ENCODE measurements at regions not wholly inside any gene's neighbourhood (a gene's known extent, or its start where the extent isn't known, plus 50 kb on each side); places are given as distances from the start of the nearest gene placed in this dataset.

DNA sequence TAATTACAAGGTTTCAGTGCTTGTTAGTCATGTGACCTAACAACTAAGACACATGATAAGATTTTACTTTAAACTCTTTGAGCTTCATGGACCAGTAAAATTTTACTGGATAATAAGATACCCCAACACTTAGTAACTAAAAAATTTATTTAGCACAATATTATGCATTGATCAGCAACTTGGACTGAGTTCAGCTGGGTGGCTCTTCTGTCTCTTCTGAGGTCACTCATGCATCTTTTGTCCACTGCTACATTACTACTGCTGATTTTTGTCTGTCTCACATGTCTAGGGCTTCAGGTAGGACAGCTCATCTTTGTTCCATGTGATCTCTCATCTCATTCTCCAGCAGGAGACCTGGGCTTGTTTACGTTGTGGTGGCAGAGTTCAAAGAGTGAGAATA is 370.2 kb upstream of the TMTC1 start:
- intact Hi-C loops (cut with micrococcal nuclease): no loop called here

DNA sequence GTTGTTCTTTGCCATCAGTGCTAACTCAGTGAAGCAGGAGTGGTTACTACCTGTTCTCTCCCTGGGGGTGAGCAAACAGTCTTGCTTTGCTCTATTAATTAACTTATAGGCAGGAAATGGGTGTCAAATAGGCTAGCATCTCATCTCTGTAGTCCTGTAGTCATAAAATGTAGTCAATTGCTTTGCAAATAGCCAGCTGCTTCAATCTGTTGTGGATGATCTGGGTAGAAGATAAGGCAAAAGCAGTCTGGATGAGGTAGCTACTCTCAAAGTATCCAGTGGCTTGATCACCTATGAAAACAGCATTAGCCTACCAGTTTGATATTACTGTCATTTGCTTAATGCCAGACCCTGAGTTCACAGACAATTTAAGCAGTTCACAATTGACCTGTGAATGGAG is 369.0 kb upstream of the TMTC1 start:
- intact Hi-C loops (cut with micrococcal nuclease): no loop called here

DNA sequence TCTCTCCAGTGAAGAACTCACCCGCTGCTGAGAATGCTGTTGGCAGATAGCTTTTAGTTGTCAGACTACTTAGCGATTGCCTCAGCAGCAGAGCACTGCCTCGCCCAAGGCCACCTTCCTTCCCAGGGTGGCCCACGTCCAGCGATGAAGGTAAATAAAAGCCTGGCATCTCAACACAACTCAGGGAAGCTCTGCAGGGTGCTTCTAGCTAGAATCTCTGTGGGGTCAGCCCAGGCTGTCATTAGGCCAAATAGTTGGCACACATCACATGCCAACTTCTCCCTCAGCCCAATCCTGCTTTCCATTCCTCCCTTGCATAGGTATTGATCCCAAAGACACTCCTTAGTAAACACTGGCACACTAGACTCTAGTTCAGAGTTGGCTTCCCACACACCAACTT is 368.1 kb upstream of the TMTC1 start:
- intact Hi-C loops (cut with micrococcal nuclease): no loop called here

DNA sequence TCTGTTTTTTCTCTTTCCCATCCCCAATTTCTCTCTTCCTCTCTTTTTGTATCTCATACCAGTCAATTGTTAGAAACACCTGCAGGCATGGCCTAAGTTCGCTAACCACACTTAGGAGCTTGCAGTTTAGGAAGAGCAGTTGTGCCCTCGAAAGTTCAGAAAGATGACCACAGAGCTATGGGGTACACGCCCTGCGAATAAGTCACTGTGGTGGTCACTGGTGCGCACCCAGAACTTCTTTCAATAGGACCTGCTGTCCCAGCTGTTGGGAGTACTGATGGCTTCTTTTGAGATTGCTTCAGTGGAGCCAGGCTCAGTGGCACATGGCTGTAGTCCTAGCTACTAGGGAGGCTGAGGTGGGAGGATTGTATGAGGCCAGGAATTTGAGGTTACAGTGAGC is 362.8 kb upstream of the TMTC1 start:
- intact Hi-C loops (cut with micrococcal nuclease): no loop called here

GRCh38 chr12:30145684-30146032 is 361.9 kb upstream of the TMTC1 start:
- intact Hi-C loops (cut with micrococcal nuclease): no loop called here

DNA sequence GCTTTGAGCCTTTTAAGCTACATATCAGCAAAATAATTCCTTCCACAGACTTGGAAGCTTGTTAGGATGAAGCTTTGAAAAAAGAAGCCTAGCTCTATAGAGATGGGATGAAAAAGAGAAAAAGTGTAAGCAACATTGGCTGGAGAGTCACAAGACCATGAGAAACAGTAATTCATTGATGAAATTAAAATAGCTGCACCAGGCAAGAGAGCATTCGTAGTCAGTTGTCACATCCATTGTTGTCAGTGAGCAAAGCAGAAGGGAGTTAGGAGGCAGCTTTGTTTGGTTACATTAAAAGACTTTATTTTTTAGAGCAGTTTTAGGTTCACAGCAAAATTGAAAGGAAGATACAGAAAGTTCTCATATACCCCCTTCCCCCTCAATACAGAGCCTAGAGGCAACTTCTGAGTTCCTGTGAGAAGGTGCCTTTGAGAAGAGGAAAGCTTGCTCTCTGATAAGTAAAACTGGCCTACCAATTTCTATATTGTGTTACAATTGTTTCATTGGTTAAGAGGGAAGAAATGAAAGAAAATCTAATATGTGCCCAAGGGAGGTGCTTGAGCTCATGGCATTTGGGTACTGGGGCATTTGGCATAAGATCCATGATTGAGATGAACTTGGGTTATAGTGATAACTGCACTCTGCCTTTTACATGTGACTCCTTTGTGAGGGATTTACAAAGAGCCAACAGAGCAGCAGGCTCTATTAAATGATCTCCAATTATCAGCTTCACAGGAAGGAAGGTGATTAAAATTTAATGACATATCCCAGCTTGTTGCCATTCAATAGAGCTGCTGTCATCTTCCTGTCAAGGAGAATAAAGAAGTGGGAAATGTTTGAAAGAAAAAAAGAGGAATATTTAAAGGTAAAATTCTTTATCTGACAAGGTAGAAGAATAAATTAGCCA is 361.3 kb upstream of the TMTC1 start:
- intact Hi-C loops (cut with micrococcal nuclease): no loop called here

GRCh38 chr12:30142301-30142700 is 358.6 kb upstream of the TMTC1 start:
- intact Hi-C loops (cut with micrococcal nuclease): no loop called here

DNA sequence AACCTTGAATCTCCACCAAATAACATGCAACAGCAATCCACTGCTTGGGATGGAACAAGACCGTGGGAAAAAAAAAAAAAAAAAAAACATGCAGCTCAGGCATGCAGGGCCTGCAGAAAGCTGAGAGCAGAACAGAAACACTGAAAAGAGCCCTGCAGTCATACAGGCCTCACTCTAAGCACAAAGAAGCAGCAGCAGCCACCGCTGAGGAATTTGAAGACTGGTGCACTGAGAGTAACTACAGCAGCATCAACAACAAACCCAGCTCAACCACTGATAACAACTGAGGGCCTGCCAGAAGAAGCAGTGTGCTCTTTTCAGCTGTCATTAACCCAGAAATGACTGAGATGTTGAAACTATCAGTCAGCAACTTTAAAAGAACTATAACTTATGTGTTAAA is 354.7 kb upstream of the TMTC1 start:
- intact Hi-C loops (cut with micrococcal nuclease): no loop called here

DNA sequence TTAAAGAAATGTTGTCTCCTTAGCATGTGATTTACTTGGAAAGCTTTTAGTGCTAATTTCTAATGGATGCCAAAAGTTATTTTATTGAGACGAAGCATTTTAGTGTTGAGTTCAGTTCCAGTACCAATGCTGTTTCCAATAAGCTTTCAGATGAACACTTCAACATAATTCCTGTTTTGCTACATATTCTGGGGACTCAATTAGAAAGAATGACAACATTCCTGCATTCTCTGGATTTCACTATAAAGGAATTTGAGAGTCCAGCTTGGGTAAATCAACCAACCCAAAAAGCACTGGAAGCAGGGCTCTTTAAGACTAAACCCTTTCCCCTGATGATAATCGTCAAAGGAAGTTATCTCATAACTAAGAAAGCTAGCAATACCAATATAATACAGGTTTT is 353.0 kb upstream of the TMTC1 start:
- intact Hi-C loops (cut with micrococcal nuclease): no loop called here

- intact Hi-C loops (cut with micrococcal nuclease): no loop called here
These were observed 352.0 kb upstream of the TMTC1 start for GRCh38 chr12:30135776-30136175.

- intact Hi-C loops (cut with micrococcal nuclease): no loop called here
These were observed 350.5 kb upstream of the TMTC1 start for GRCh38 chr12:30134229-30134628.

DNA sequence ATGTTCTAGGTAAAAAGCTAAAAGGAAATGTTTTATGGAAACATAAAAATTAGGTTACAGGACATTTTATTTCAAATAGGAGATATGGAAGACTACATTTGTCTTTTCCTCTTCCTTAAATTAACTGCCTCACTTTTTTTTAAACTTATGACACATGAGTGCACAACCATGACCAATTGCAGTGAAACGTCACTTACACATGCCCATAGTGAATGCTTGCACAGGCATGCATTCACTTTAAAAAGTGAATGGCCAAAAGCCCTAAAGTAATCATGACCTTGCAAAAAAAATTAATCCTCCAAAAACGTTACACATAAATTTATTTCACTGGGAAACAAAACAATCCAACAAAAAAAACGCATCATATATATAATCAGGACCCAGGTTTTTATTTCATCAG is 343.2 kb upstream of the TMTC1 start:
- intact Hi-C loops (cut with micrococcal nuclease): no loop called here

GRCh38 chr12:30120522-30120921 is 336.8 kb upstream of the TMTC1 start:
- intact Hi-C loops (cut with micrococcal nuclease): no loop called here

DNA sequence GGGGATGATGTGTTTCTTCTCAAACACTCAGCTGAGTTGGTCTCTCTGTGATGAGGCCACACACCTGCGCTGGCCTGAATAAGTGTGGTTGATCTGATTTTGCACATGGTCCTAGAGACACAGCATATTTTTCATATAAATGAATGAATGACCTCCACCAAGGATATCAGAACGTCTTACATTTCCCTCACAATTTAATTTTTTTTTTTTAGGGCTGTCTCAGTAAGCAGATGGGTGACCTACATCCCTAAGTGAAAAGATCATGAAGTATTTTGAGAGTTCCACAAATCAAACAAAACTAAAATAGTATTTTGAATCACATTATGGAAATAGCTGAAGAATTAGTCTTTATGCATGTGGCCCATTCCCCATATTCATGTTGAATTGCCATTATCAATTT is 333.7 kb upstream of the TMTC1 start:
- intact Hi-C loops (cut with micrococcal nuclease): no loop called here

GRCh38 chr12:30111719-30112118 is 328.0 kb upstream of the TMTC1 start:
- intact Hi-C loops (cut with micrococcal nuclease): no loop called here

DNA sequence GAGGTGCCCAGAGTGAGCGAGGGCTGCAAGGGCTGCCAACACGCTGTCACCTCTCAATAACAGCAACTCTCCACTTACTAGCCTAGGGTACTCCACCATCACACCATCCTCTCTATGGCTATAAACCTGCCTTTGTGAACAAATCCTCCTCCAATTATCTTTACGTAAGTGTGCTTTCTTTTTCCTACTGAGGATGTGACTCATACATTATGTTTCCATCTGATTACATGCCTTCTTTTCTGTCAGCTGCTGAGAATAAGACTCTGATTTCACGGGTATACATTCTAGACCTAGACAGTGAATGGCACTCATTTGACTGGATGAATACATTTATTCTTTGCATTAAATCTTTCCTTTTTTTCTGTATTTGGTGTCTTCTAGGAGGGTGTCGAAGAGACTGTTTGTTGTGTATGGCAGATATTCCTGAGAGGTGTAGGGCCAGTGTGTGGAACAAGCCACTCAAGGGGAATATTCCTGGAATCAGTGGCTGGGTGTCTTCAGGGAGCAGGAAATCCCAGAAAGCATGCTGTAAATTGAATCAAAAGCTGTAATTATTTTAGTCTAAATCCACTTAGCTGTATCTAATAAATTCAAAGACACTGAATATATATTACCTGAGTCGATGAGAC is 327.3 kb upstream of the TMTC1 start:
- intact Hi-C loops (cut with micrococcal nuclease): no loop called here

DNA sequence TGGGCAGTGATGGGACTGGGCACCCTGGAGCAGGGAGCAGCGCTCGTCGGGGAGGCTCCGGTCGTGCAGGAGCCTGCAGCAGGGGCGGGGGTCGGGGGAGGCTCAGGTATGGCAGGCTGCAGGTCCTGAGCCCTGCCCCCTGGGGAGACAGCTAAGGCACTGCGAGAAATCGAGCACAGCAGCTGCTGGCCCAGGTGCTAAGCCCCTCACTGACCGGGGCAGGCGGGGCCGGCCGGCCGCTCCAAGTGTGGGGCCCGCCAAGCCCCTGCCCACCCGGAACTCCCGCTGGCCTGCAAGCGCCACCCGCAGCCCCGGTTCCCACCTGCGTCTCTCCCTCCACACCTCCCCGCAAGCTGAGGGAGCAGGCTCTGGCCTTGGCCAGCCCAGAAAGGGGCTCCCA is 326.8 kb upstream of the TMTC1 start:
- intact Hi-C loops (cut with micrococcal nuclease): no loop called here

DNA sequence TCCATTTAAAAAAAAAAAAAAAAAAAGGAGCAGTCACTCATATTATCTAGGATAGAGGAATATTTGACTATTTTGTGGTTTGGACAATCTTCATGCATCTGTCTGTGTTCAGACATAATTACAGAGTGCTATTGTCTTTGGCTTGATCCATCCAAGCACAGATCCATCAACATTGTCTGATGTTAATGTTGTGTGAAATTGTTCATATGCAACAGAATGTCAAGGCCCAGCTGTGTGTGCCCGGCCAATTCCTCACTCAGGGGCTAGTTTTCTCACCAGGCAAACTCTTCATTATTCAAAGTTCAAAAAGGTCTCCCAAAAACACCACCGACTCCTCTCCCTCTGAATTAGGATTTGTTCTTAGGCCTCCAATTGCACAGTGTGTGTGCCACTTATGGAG is 324.9 kb upstream of the TMTC1 start:
- intact Hi-C loops (cut with micrococcal nuclease): no loop called here

DNA sequence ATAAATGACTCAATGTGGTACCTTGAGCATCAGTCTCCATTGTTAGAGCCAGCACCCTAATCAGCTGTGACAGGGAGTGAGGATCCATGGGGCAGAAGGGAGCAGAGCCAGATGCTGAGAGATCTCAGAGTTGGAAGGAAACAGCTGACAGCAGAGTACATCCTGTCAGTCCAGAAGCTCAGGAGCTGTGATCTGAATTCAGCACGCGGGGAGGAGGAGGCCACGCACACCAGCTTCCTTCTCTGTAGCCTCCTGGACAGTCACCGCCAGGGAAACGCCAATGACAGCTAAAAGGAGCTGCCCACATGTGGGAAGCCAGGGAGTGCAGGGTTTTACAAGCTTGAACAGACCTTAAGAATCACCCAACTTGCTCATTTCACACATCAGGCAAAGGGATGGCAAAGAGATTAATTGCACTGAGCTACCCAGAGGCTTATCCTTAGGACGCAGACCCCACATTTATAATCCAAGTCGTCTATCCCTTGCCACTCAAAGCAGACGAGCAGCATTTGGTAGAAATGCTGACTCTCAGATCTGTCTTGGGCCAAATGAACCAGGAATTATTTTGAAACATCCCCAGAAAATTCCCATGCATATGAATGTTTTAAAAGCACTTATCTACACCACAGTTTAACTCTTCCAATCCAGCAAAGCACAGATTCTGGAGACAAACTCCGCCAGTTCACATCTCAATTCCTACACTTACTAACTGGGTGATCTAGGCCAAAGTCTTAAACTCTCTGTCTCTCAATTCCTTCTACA is 322.6 kb upstream of the TMTC1 start:
- intact Hi-C loops (cut with micrococcal nuclease): no loop called here

- intact Hi-C loops (cut with micrococcal nuclease): no loop called here
These were observed 321.8 kb upstream of the TMTC1 start for GRCh38 chr12:30105505-30105904.

DNA sequence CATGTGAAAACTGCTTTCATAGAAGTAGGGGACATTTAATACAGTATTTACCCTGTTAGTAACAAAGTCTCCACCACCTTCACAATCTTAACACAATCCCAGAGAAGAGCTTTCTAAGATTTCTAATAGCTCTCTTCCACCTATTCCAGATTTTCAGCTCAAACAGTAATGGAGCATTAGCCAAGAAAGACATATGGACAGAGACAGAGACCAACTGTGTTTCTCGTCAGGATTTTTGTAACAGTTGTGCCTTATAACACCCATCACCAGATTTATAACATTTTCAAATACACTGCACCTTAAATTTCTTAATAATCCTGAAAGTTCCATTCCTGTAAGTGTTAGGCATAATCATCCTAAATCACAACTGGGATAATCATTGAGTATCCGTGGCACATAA is 321.2 kb upstream of the TMTC1 start:
- intact Hi-C loops (cut with micrococcal nuclease): no loop called here

DNA sequence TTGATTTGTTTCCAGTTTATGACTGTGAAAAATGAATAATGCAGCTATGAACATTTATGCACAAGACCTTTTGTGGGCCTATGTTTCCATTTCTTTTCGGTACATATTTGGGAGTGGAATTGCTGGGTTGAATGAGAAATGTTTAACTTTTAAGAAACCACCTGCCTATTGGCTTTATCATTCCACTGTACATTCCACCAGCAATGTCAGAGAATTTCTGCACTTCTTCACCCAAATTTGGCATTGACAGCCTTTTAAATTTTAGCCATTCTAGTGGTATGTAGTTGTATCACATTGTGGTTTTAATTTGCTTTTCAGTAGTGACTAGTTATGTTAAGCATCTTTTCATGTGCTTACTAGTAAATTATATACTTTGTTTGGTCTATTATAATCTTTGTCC is 317.0 kb upstream of the TMTC1 start:
- intact Hi-C loops (cut with micrococcal nuclease): no loop called here
